NCI-H2227 (cell line): ENCODE measurements at regions not wholly inside any gene's neighbourhood (a gene's known extent, or its start where the extent isn't known, plus 50 kb on each side); places are given as distances from the start of the nearest gene placed in this dataset.

ENCODE experiments used
- DNase-seq: peaks from one replicate; lab custom pipeline; 2025; ENCODE audit not compliant: unreplicated experiment; lab: John Stamatoyannopoulos, UW

GRCh38 chr6:164128101-164128500 lies 713.6 kb downstream of the QKI start:
- no peak for DNase-seq

- DNase-seq: no peak
Measured at GRCh38 chr6:164124986-164125385, 710.5 kb downstream of the QKI start.

GRCh38 chr6:164124473-164124872 lies 710.0 kb downstream of the QKI start:
- DNase-seq: no peak

- no peak for DNase-seq
Measured at GRCh38 chr6:164122109-164122508, 707.6 kb downstream of the QKI start.

- no peak for DNase-seq
Measured at GRCh38 chr6:164121527-164121926, 707.0 kb downstream of the QKI start.

- no peak for DNase-seq
Measured at GRCh38 chr6:164114651-164115050, 700.1 kb downstream of the QKI start.

- DNase-seq: no peak
Measured at GRCh38 chr6:164114051-164114450, 699.5 kb downstream of the QKI start.

GRCh38 chr6:164113637-164114036 lies 699.1 kb downstream of the QKI start:
- no peak for DNase-seq

- no peak for DNase-seq
Measured at GRCh38 chr6:164109770-164110140, 695.2 kb downstream of the QKI start.

- DNase-seq: no peak
Measured at GRCh38 chr6:164108869-164109769, 694.6 kb downstream of the QKI start.

GRCh38 chr6:164108092-164108491 lies 693.6 kb downstream of the QKI start:
- DNase-seq: no peak

- no peak for DNase-seq
Measured at GRCh38 chr6:164107297-164107995, 692.9 kb downstream of the QKI start.

GRCh38 chr6:164106345-164106769 lies 691.8 kb downstream of the QKI start:
- no peak for DNase-seq

GRCh38 chr6:164105705-164106104 lies 691.2 kb downstream of the QKI start:
- DNase-seq: no peak

- DNase-seq: no peak
Measured at GRCh38 chr6:164104432-164104831, 689.9 kb downstream of the QKI start.

GRCh38 chr6:164102693-164103092 lies 688.2 kb downstream of the QKI start:
- DNase-seq: no peak

GRCh38 chr6:164101859-164102258 lies 687.3 kb downstream of the QKI start:
- DNase-seq: no peak

GRCh38 chr6:164099269-164099865 lies 684.8 kb downstream of the QKI start:
- DNase-seq: no peak

- DNase-seq: no peak
Measured at GRCh38 chr6:164098857-164099267, 684.3 kb downstream of the QKI start.

GRCh38 chr6:164097551-164098398 lies 683.3 kb downstream of the QKI start:
- no peak for DNase-seq

- DNase-seq: no peak
Measured at GRCh38 chr6:164097056-164097455, 682.5 kb downstream of the QKI start.
